ENCODE measurements at regions not wholly inside any gene's neighbourhood (a gene's known extent, or its start where the extent isn't known, plus 50 kb on each side); places are given as distances from the start of the nearest gene placed in this dataset.
A peak's percentile ranks its signal among the peaks of the same experiment; 100 is the strongest.
"Not testable (repeated sequence)": the region's sequence is repeated elsewhere in the genome, so short reads cannot be mapped to it uniquely, and the experiment has no call there.

- DNase-seq = not testable (repeated sequence)
These were observed 80.3 kb downstream of the ZNF474 start for GRCh38 chr5:122209601-122210000.

DNA sequence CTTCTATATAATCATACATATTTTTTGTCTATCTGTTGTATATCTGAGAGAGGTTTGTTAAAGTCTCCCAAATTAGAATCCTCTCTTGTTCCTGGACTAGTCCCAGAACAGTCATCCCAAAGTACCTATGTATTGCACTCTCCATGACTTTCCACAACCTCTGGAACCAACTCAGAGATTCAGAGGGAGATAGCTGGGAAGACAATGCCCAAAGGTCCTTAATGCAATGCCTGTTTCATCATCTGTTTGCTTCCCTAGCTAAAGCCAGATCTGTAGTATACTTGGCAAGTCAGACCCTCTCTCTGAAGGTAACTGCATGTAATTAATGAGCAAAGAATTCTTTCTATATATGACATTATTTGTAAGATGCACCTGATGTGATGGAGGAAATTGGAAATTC lies 89.4 kb downstream of the ZNF474 start:
- DNase-seq = no peak

DNA sequence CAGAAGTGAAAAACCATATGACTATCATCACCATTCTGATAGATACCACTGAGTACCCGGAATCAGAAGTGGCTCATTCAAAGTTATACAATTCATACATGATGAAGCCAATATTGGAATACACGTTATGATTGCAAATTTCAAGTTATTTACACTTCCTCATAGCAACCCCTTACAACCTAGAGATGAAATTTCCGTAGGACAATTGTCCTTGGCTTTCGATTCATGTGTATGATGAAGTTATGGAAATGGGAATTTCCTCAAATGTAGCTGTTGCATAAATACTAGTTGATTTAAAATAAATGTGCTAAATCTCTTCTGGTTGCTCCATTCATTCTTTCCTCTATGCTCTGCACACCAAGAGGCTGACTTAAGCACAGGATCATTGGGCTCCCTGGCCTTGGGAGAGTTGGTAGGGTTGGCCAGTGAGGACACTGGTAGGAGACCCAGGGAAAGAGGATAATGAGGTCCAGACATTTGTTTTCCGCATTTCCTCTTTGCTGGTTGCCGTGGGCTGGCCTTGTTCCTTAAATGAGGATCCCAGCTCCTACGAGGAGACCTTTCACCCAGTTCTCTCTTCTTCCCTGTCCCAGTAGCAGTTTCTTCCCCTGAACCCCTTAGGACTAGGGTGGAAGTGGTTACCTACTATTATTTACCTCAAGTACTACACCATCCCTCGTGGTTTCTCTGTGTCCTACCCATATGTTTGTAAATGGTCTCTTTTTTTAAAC lies 90.3 kb downstream of the ZNF474 start:
- DNase-seq = no peak

DNA sequence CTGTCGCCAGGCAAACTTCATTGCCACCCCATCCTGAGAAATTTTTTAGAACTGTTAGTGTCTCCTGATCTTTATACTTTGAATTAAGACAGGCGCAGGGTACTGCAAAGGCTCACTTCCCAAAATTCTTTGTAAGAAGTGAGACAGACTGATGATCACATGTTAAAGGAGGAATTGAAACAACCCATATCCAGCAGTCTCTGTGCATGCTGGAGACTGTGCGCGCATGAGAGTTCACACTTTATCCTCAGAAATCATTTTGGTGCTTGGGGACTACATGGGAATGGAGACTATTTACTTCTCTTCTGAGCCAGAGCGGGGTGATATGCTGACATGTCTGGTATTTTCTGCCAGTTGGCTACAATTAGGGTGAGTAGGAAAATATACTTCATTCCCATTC lies 91.2 kb downstream of the ZNF474 start:
- no peak for DNase-seq

DNA sequence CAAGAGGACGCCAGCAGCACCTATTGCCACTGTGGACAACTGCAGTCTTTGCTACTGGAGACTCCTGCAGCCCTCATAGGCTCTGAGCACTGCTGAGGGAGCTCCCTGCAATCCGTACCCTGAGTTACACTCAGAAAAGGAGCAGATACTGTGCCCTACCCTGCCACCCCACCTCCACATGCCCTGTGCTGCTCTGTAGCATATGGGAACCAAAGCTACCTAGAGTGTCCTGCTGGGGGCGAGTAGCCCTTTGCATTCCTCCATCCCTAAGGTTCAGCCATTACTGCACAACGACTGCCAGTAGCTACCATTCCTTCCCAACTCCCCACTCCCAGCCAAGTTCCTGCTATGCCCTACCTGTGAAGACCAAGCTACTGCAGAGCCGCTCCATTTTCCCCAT lies 90.2 kb upstream of the SNCAIP start:
- no peak for DNase-seq

DNA sequence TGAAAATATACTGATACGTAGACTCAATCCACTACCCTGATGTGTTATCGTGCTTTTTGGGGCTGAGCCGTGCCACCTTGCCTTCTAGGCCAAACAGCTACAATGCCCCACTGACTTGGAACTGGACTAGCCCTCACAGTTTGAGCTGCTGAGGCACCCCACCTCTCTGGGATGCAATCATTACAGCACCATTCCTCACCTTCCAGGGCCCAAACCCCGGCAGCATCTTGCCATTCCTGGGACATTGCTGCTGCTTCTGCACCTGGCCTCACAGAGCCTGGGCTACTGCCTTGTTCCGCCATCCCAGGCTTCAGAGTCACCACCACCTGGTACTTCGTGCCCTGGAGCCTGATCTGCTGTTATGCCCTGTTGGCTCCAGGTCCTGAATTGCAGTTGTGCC lies 89.5 kb upstream of the SNCAIP start:
- no peak for DNase-seq

GRCh38 chr5:122228728-122229392 lies 83.2 kb upstream of the SNCAIP start:
- no peak for DNase-seq

- DNase-seq = no peak
These were observed 82.5 kb upstream of the SNCAIP start for GRCh38 chr5:122229551-122229950.

DNA sequence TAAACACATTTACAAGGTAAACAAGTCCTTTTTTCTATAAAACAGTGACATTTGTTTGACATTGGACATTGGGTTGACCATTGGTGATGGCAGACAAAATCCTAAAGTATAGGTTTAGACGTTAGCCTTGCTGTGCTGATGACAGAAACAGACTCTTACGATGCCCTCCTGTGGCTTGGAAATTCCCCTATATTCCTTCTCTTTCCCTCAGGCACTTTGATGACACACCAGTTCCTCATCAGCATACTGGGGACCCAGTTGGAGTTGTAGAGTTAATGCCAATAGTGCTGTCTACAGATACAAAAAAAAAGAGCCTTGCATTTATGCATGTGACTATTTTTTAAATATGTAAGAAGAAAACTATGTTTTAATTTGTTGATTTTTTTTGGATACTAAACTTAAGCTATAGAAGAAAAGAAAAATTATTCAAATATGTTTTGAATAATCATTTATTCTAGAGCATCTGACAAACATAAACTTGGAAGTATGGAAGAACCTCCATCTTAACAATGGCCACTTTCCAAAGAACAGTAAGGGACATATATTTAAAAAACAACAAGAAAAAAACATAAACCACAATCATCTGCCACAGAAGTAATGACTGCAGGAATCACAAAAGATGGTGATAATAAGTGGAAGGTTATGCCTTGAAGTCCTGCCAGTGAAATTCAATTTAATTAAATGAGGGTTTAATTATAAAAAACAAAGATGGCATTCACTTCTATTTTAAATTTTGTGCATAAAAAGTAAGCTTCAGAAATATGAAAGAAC lies 75.6 kb upstream of the SNCAIP start:
- DNase-seq = no peak

- no peak for DNase-seq
These were observed 74.1 kb upstream of the SNCAIP start for GRCh38 chr5:122237906-122238305.

GRCh38 chr5:122252319-122252718 lies 59.7 kb upstream of the SNCAIP start:
- DNase-seq = peak; percentile 13

DNA sequence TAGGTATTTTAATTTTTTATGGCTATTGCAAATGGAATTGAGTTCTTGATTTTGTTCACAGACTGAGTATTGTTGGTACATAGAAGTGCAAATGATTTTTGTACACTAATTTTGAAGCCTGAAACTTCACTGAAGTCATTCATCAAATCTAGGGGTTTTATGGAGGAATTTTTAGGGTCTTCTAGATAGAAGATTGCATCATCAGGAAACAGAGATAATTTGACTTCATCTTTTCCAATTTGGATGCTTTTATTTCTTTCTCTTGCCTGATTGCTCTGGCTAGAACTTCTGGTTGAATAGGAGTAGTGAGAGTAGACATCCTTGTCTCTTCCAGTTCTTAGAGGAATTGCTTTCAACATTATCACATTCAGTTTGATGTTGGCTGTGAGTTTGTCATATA lies 58.2 kb upstream of the SNCAIP start:
- no peak for DNase-seq

GRCh38 chr5:122256388-122256787 lies 55.6 kb upstream of the SNCAIP start:
- no peak for DNase-seq

- DNase-seq = no peak
These were observed 55.0 kb upstream of the SNCAIP start for GRCh38 chr5:122257000-122257399.

GRCh38 chr5:122258241-122258640 lies 53.8 kb upstream of the SNCAIP start:
- no peak for DNase-seq

DNA sequence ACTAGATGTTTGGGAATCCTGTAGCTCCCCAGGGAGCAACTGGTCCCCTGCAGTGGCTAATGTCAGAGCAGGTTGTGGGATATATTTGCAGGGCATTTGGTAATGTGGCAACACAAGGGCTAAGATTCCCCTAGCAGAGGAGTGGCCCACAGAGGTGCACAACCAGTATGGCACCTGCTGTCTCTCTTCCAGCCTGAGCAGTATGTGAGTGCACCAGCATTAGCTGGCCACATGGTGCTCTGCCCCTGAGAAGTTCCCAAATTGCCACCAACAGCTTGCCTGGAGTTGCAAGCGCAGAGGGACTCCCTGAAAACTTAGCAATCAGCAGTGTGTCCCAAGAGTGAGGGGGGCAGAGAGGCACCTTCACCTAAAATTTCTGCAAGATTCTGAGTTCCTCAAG lies 53.2 kb upstream of the SNCAIP start:
- no peak for DNase-seq

DNA sequence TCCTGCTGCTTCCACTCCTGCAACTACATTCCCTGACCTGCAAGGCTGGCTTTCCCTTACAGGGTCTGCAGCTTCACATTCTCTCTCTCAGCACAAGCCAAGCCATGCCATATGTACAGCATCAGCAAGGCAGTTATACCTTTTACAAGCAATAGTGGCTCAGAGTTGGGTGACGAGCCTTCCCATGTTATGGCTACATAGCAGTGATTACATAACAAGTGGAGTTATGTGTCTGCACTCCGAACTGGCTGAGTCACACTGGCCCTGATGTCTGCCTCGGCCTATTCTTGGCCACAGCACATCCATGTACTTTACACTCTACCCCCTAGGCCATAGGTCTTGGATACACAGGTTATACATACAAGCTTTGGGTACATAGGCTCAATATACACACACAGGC lies 52.0 kb upstream of the SNCAIP start:
- DNase-seq = no peak

DNA sequence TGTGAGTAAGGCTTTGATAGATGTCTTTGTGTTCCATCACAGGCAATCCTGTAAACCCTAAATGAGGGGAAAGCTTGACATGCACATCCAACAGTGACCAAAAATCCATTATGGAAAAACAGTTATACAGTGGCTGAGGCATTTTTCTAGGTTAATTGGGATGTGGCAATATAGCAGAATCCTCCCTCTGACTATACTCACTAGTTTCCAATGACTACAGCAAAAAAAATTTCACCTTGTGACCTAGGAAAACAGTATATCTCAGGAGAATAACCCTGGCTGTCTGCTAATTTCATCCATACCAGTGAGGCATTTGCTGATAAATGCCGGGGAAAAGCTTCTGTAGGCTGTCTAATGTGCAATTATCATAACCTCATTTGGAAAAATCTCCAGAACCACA lies 49.9 kb upstream of the SNCAIP start:
- no peak for DNase-seq
